OCI-LY7 (cell line): ENCODE measurements at regions not wholly inside any gene's neighbourhood (a gene's known extent, or its start where the extent isn't known, plus 50 kb on each side); places are given as distances from the start of the nearest gene placed in this dataset.
"Not testable (repeated sequence)": the region's sequence is repeated elsewhere in the genome, so short reads cannot be mapped to it uniquely, and the experiment has no call there.

ENCODE experiments used
- BruUV-seq: library from RNA; stranded (reverse); fragments of 400-500 nt; replicated peaks from 2 replicates; lab custom pipeline; 2021; lab: Mats Ljungman, UMichigan
- CTCF ChIA-PET: fragments of 300-600 bp; sonication (Branson Sonifier 250); formaldehyde crosslinking; loops from one replicate; lab custom pipeline; 2022; ENCODE audit warnings: antibody characterized with exemption; ENCODE audit not compliant: unreplicated experiment; lab: Charles Lee
- POLR2A ChIA-PET: fragments of 300-600 bp; sonication (Branson Sonifier 250); formaldehyde crosslinking; loops from one replicate; lab custom pipeline; 2022; ENCODE audit warnings: antibody characterized with exemption; lab: Charles Lee
- DNase-seq: peaks from one replicate; pipeline ENCODE4 v3.0.0-alpha.2; 2015; ENCODE audit warnings: low spot score
- H2AFZ ChIP-seq: fragments of 200-600 bp; sonication (generic), shearing (Covaris generic); 2 replicates; pipeline ENCODE4 v1.6.1; 2014; ENCODE audit warnings: mild to moderate bottlenecking, antibody characterized with exemption, low read length, moderate library complexity
- H3K27ac ChIP-seq: fragments of 200-600 bp; sonication (generic); 2 replicates; pipeline ENCODE4 v1.5.1; 2014; ENCODE audit warnings: mixed run types, low read depth, mild to moderate bottlenecking, moderate library complexity, low read length, inconsistent platforms; ENCODE audit not compliant: poor library complexity, severe bottlenecking
- H3K36me3 ChIP-seq: fragments of 200-600 bp; sonication (generic); 2 replicates; pipeline ENCODE4 v1.6.1; 2014; ENCODE audit warnings: mild to moderate bottlenecking, antibody characterized with exemption, low read length, moderate library complexity, mixed read lengths; ENCODE audit not compliant: insufficient read depth
- H3K4me1 ChIP-seq: fragments of 200-600 bp; sonication (generic); 2 replicates; pipeline ENCODE4 v1.5.1; 2014; ENCODE audit warnings: mild to moderate bottlenecking, low read length; ENCODE audit not compliant: insufficient read depth, poor library complexity, severe bottlenecking
- H3K4me2 ChIP-seq: fragments of 200-600 bp; sonication (generic); 2 replicates; pipeline ENCODE4 v1.6.1; 2014; ENCODE audit warnings: mild to moderate bottlenecking, low read length
- H3K4me3 ChIP-seq: fragments of 200-600 bp; sonication (generic); 2 replicates; pipeline ENCODE4 v1.5.1; 2014; ENCODE audit warnings: mild to moderate bottlenecking, low read depth, low read length; ENCODE audit not compliant: poor library complexity, severe bottlenecking
- H3K79me2 ChIP-seq: fragments of 200-600 bp; sonication (generic); 2 replicates; pipeline ENCODE4 v1.6.1; 2016; ENCODE audit warnings: low read depth, mild to moderate bottlenecking, low read length, moderate library complexity, mixed read lengths; ENCODE audit not compliant: insufficient read depth
- H3K9me2 ChIP-seq: fragments of 200-600 bp; sonication (generic); 2 replicates; pipeline ENCODE4 v1.6.1; 2016; ENCODE audit warnings: mild to moderate bottlenecking, low read length, mixed read lengths; ENCODE audit not compliant: insufficient read depth
- H3K9me3 ChIP-seq: fragments of 200-600 bp; sonication (generic); 2 replicates; pipeline ENCODE4 v1.6.1; 2014; ENCODE audit warnings: mild to moderate bottlenecking, mixed run types, low read length, mixed read lengths
- H4K20me1 ChIP-seq: fragments of 200-600 bp; sonication (generic); 2 replicates; pipeline ENCODE4 v1.6.1; 2014; ENCODE audit warnings: mild to moderate bottlenecking, antibody characterized with exemption, low read length, moderate library complexity, mixed read lengths; ENCODE audit not compliant: insufficient read depth
- CTCF ChIP-seq: fragments of 200-600 bp; sonication (generic); conservative IDR thresholded peaks from 2 replicates; pipeline ENCODE4 v1.5.1; 2014; ENCODE audit warnings: mild to moderate bottlenecking, antibody characterized with exemption, low read length, moderate library complexity, mixed read lengths
- EZH2phosphoT487 ChIP-seq: fragments of 200-600 bp; sonication (generic); IDR thresholded peaks from 2 replicates; pipeline ENCODE4 v1.6.1; 2018; ENCODE audit warnings: low read depth, borderline replicate concordance, mild to moderate bottlenecking, mixed run types, antibody characterized with exemption, low read length, moderate library complexity, mixed read lengths
- intact Hi-C: fragments of 100-400 bp; cut with micrococcal nuclease; formaldehyde crosslinking; loops from one replicate; pipeline ENCODE4 v1.10.0; 2022; ENCODE audit not compliant: unreplicated experiment

DNA sequence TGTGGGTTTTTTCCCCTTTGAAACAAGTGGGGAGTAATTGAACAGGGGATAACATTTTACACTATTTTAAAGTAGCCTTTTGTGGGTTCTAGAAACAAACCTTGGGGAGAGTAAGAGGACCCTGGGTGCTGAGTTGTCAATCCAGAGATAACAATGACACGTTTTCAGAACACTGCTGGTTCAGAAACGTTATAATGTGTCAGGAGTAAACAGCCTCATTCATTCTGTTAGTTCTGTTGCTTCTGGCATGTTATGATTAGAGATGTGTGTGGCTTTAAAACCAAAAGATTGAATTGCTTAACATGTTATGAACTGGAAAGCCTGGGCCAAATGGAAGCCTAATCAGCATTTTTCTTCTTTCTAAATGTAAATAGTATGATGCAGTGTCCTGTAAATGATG is 680.5 kb upstream of the NOVA1 start:
- BruUV-seq: no TSS peak
- H3K9me3 ChIP-seq: 0 out of 2 replicates have a peak, but pooled peaks cover 15% of the 10 kb centered on the region
- H3K36me3 ChIP-seq: no peaks in the 10 kb centered on the region
- H3K4me2 ChIP-seq: no peak overlapping the region
- ChIA-PET POLR2A (no interaction called here), CTCF (no interaction called here)
- no peak overlapping the region for H2AFZ ChIP-seq
- intact Hi-C loops: no loop called here
- H3K79me2 ChIP-seq: no peaks in the 10 kb centered on the region
- H3K4me1 ChIP-seq: no peaks in the 10 kb centered on the region
- H3K9me2 ChIP-seq: no peaks in the 10 kb centered on the region
- no peaks in the 10 kb centered on the region for H4K20me1 ChIP-seq
- H3K4me3 ChIP-seq: no peak overlapping the region
- H3K27ac ChIP-seq: no peak overlapping the region
- TF ChIP-seq CTCF: no peak
- TF ChIP-seq EZH2phosphoT487: no peak
- no peak for DNase-seq

DNA sequence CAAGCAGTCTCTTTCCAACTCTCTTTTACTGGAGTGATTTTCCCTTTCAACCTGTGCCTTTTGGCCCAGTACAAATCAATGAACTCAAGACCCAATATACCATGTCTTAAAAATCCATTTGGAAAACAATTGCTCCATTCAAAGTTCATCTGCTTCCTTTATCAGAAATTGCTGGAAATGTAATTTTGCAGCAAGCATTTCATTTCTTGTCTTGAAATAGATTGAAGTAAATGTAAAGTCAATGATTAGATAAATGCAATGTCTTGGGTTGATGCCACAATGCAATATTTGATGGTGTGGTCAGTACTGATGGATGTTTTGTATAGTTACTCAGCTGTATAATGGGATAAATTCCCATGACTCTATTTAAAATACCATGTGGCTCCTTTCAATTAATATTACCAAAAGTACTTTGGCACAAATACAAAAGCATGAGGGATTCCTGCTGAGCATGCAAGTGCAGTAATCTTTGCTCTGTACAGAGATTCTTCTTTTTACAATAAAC is 707.7 kb upstream of the NOVA1 start:
- TF ChIP-seq EZH2phosphoT487: no peak
- TF ChIP-seq CTCF: no peak
- H3K36me3 ChIP-seq: no peaks in the 10 kb centered on the region
- H3K4me3 ChIP-seq: no peak overlapping the region
- no TSS peak for BruUV-seq
- no peaks in the 10 kb centered on the region for H4K20me1 ChIP-seq
- H3K4me1 ChIP-seq: no peaks in the 10 kb centered on the region
- peaks cover 25% of the 10 kb centered on the region for H3K9me3 ChIP-seq
- no peaks in the 10 kb centered on the region for H3K79me2 ChIP-seq
- POLR2A ChIA-PET: no interaction called here
- H3K27ac ChIP-seq: no peak overlapping the region
- H3K9me2 ChIP-seq: no peaks in the 10 kb centered on the region
- no peak for DNase-seq
- intact Hi-C loops: no loop called here
- no peak overlapping the region for H3K4me2 ChIP-seq
- CTCF ChIA-PET: no interaction called here
- no peak overlapping the region for H2AFZ ChIP-seq

DNA sequence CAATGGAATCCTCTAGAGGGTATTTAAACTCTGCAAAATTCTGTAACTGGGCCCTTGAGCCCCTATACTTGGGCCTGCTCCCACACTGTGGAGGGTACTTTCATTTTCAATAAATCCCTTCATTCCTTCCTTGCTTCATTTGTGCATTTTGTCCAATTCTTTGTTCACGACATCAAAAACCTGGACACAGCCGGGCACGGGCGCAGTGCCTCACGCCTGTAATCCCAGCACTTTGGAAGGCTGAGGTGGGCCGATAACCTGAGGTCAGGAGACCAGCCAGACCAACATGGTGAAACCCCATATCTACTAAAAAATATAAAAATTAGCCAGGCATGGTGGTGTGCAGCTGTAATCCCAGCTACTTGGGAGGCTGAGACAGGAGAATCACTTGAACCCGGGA is 714.9 kb upstream of the NOVA1 start:
- BruUV-seq, intact Hi-C loops: not testable (repeated sequence)
- peaks cover 34% of the 10 kb centered on the region; the same call in 1 of the 2 replicates for H3K9me3 ChIP-seq

More for the DNA sequence above, 714.9 kb upstream of the NOVA1 start:
- H4K20me1 ChIP-seq, H3K4me3 ChIP-seq, CTCF ChIA-PET, H3K9me2 ChIP-seq, H3K79me2 ChIP-seq, H2AFZ ChIP-seq, DNase-seq, H3K4me1 ChIP-seq, POLR2A ChIA-PET, H3K4me2 ChIP-seq, H3K27ac ChIP-seq, H3K36me3 ChIP-seq: not testable (repeated sequence)
